ENCODE measurements at regions not wholly inside any gene's neighbourhood (a gene's known extent, or its start where the extent isn't known, plus 50 kb on each side); places are given as distances from the start of the nearest gene placed in this dataset.

DNA sequence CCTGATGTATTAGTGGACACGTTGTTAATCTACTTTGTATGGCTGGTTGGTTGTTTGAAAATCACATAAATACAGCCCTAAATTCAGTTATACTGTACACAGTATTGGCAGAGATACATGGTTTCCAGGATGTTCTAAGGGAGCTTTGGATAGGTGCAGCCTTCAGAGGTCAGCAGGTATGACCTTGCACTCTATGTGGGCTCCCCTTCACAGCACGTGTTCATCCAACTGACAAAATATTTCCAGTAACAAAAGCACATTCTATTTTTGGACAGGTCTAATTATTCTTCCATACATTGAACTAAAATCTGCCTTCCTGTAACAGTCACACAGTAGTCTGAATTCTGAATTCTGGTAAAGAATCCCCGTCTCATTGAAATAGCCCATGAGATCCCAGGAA lies 92.8 kb upstream of the RAPGEF2 start:
- TF ChIP-seq, protein P1, sequence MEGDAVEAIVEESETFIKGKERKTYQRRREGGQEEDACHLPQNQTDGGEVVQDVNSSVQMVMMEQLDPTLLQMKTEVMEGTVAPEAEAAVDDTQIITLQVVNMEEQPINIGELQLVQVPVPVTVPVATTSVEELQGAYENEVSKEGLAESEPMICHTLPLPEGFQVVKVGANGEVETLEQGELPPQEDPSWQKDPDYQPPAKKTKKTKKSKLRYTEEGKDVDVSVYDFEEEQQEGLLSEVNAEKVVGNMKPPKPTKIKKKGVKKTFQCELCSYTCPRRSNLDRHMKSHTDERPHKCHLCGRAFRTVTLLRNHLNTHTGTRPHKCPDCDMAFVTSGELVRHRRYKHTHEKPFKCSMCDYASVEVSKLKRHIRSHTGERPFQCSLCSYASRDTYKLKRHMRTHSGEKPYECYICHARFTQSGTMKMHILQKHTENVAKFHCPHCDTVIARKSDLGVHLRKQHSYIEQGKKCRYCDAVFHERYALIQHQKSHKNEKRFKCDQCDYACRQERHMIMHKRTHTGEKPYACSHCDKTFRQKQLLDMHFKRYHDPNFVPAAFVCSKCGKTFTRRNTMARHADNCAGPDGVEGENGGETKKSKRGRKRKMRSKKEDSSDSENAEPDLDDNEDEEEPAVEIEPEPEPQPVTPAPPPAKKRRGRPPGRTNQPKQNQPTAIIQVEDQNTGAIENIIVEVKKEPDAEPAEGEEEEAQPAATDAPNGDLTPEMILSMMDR (conservative IDR thresholded peaks at IDR 0.05 in 1 of 2, IDR thresholded peaks at IDR 0.05 in 1 of 2; ENCODE audit: low read depth in 1 of 2, low read length in 2 of 2) = no peak
- no peak for TF ChIP-seq EZH2 (IDR thresholded peaks at IDR 0.05; ENCODE audit: low read length, missing control alignments)
